H1 (cell line): ENCODE measurements at regions not wholly inside any gene's neighbourhood (a gene's known extent, or its start where the extent isn't known, plus 50 kb on each side); places are given as distances from the start of the nearest gene placed in this dataset.

Experiments used
- CTCF ChIA-PET: fragments of 300-600 bp; sonication (Branson Sonifier 250); formaldehyde crosslinking; loops from one replicate; lab custom pipeline; 2021; ENCODE audit not compliant: partially characterized antibody; lab: Charles Lee
- POLR2A ChIA-PET: fragments of 300-600 bp; sonication (Branson Sonifier 250); formaldehyde crosslinking; loops from one replicate; lab custom pipeline; 2021; ENCODE audit warnings: inconsistent platforms; ENCODE audit not compliant: partially characterized antibody; lab: Charles Lee
- DNase-seq, 2 experiments: peaks; one replicate each; pipeline versions ENCODE4 v3.0.0 to v3.0.0-alpha.2; 2010 to 2022; ENCODE audit warnings: low spot score in 2 of 2, low read depth in 1 of 2, mixed read lengths in 1 of 2
- FAIRE-seq: peaks from 2 replicates; lab custom pipeline; 2011; peaks lifted over from hg19 to GRCh38; lab: Jason Lieb, UNC
- H2AFZ ChIP-seq: 2 replicates; pipeline ENCODE4 v1.8.1; 2012; ENCODE audit warnings: low read length, inconsistent platforms
- H2AK5ac ChIP-seq: 2 replicates; pipeline ENCODE4 v1.6.1; 2013; ENCODE audit warnings: low read depth, low read length
- H2BK120ac ChIP-seq: replicated peaks from 2 replicates; pipeline ENCODE3; 2013; ENCODE audit warnings: low read depth, low read length, inconsistent platforms
- H2BK12ac ChIP-seq: 2 replicates; pipeline ENCODE4 v1.6.1; 2013; ENCODE audit warnings: low read depth, low read length
- H2BK15ac ChIP-seq: 2 replicates; pipeline ENCODE4 v1.6.1; 2013; ENCODE audit warnings: low read length
- H2BK20ac ChIP-seq: 2 replicates; pipeline ENCODE4 v1.6.1; 2013; ENCODE audit warnings: low read length
- H2BK5ac ChIP-seq: 2 replicates; pipeline ENCODE4 v1.6.1; 2013; ENCODE audit warnings: low read depth, low read length
- H3K14ac ChIP-seq: 2 replicates; pipeline ENCODE4 v1.6.1; 2013; ENCODE audit warnings: inconsistent platforms; ENCODE audit not compliant: insufficient read length
- H3K18ac ChIP-seq: 2 replicates; pipeline ENCODE4 v1.6.1; 2013; ENCODE audit warnings: low read length; ENCODE audit errors: extremely low read depth
- H3K23ac ChIP-seq: 2 replicates; pipeline ENCODE4 v1.6.1; 2013; ENCODE audit warnings: inconsistent platforms; ENCODE audit not compliant: insufficient read length
- H3K23me2 ChIP-seq: 2 replicates; pipeline ENCODE4 v1.6.1; 2013; ENCODE audit warnings: low read depth, low read length
- H3K27ac ChIP-seq: 2 replicates; pipeline ENCODE4 v1.6.1; 2011; ENCODE audit warnings: low read depth, low read length, inconsistent platforms
- H3K27me3 ChIP-seq, 4 experiments: replicated peaks in 1 of 4; 1 replicate in 1 of 4; 2 replicates in 3 of 4; pipeline versions ENCODE4 v1.6.1 to v1.8.1; 2011 to 2013; ENCODE audit warnings: low read length in 3 of 4, mild to moderate bottlenecking in 3 of 4, inconsistent platforms in 2 of 4, mixed read lengths in 2 of 4, moderate library complexity in 1 of 4; ENCODE audit not compliant: control insufficient read depth in 3 of 4, insufficient read depth in 3 of 4; ENCODE audit errors: extremely low read depth in 1 of 4
- H3K36me3 ChIP-seq, 4 experiments: 2 replicates each; pipeline versions ENCODE4 v1.6.1 to v1.8.1; 2011 to 2013; ENCODE audit warnings: mild to moderate bottlenecking in 4 of 4, low read length in 3 of 4, moderate library complexity in 2 of 4, control low read depth in 1 of 4, inconsistent platforms in 1 of 4; ENCODE audit not compliant: insufficient read depth in 4 of 4, control insufficient read depth in 2 of 4
- H3K4ac ChIP-seq: replicated peaks from 2 replicates; pipeline ENCODE3; 2013; ENCODE audit warnings: low read length, low read depth, mixed read lengths, inconsistent platforms; ENCODE audit not compliant: insufficient read length
- H3K4me1 ChIP-seq, 4 experiments: replicated peaks in 1 of 4; 1 replicate in 1 of 4; 2 replicates in 3 of 4; pipeline versions ENCODE4 v1.6.1 to v1.8.1; 2011 to 2013; ENCODE audit warnings: low read length in 3 of 4, inconsistent platforms in 2 of 4, mixed read lengths in 1 of 4; ENCODE audit not compliant: insufficient read depth in 4 of 4, control insufficient read depth in 3 of 4
- H3K4me2 ChIP-seq, 2 experiments: 2 replicates each; pipeline versions ENCODE4 v1.6.1 to v1.8.1; 2011 to 2013; ENCODE audit warnings: low read depth in 2 of 2, low read length in 2 of 2, control low read depth in 1 of 2, inconsistent platforms in 1 of 2, mild to moderate bottlenecking in 1 of 2; ENCODE audit not compliant: insufficient read depth in 1 of 2
- H3K4me3 ChIP-seq, 4 experiments: fragments of 200-600, 300-600 bp in 1 of 4; sonication (generic), shearing (Covaris generic), sonication (Bioruptor Twin) in 1 of 4; 2 replicates each; pipeline versions ENCODE4 v1.5.1 to v1.8.1; 2011 to 2016; ENCODE audit warnings: low read length in 4 of 4, low read depth in 3 of 4, control low read depth in 2 of 4, inconsistent platforms in 2 of 4, mild to moderate bottlenecking in 2 of 4, mixed read lengths in 1 of 4, moderate library complexity in 1 of 4; ENCODE audit not compliant: insufficient read depth in 2 of 4; ENCODE audit errors: extremely low read depth in 1 of 4
- H3K56ac ChIP-seq: replicated peaks from 2 replicates; pipeline ENCODE3; 2013; ENCODE audit warnings: low read depth, mild to moderate bottlenecking, mixed read lengths, low read length, inconsistent platforms; ENCODE audit not compliant: insufficient read length
- H3K79me1 ChIP-seq: 2 replicates; pipeline ENCODE4 v1.6.1; 2013; ENCODE audit warnings: low read depth, low read length, control low read depth
- H3K79me2 ChIP-seq, 2 experiments: 2 replicates each; pipeline versions ENCODE4 v1.6.1 to v1.8.1; 2012 to 2013; ENCODE audit warnings: low read length in 2 of 2, mild to moderate bottlenecking in 2 of 2, inconsistent platforms in 1 of 2; ENCODE audit not compliant: insufficient read depth in 2 of 2, control insufficient read depth in 1 of 2
- H3K9ac ChIP-seq, 4 experiments: replicated peaks in 1 of 4; 1 replicate in 1 of 4; 2 replicates in 3 of 4; pipeline versions ENCODE4 v1.6.1 to v1.8.1; 2011 to 2013; ENCODE audit warnings: low read depth in 3 of 4, low read length in 3 of 4, control low read depth in 2 of 4, mild to moderate bottlenecking in 2 of 4, moderate library complexity in 2 of 4, inconsistent platforms in 1 of 4; ENCODE audit errors: extremely low read depth in 1 of 4
- H3K9me3 ChIP-seq, 2 experiments: 2 replicates each; pipeline versions ENCODE4 v1.6.1 to v1.8.1; 2012 to 2013; ENCODE audit warnings: mild to moderate bottlenecking in 2 of 2, moderate library complexity in 2 of 2, control low read depth in 1 of 2, inconsistent platforms in 1 of 2, low read depth in 1 of 2, low read length in 1 of 2, mixed read lengths in 1 of 2; ENCODE audit not compliant: insufficient read depth in 2 of 2
- H4K20me1 ChIP-seq, 2 experiments: replicated peaks in 1 of 2; 2 replicates each; pipeline versions ENCODE3 to v1.8.1; 2011 to 2013; ENCODE audit warnings: inconsistent platforms in 2 of 2, low read length in 2 of 2, mild to moderate bottlenecking in 1 of 2; ENCODE audit not compliant: insufficient read depth in 2 of 2, control insufficient read depth in 1 of 2
- H4K5ac ChIP-seq: 2 replicates; pipeline ENCODE4 v1.6.1; 2013; ENCODE audit warnings: low read length, low read depth, mixed read lengths, inconsistent platforms; ENCODE audit not compliant: insufficient read length
- H4K8ac ChIP-seq: 2 replicates; pipeline ENCODE4 v1.8.0; 2013; ENCODE audit warnings: mild to moderate bottlenecking, moderate library complexity, low read length, inconsistent platforms; ENCODE audit not compliant: insufficient read depth; ENCODE audit errors: extremely low read depth
- H4K91ac ChIP-seq: replicated peaks from 2 replicates; pipeline ENCODE3; 2013; ENCODE audit warnings: low read length, mixed read lengths, inconsistent platforms; ENCODE audit not compliant: insufficient read length
- ASH2L ChIP-seq: fragments of 200-600, 300-600 bp; sonication (generic); IDR thresholded peaks from one replicate; pipeline ENCODE4 v1.7.1; 2017; ENCODE audit warnings: low read length
- JUND ChIP-seq: IDR thresholded peaks from 2 replicates; pipeline ENCODE4 v1.6.1; 2011; ENCODE audit warnings: mild to moderate bottlenecking, improper control_type of control experiment, low read length
- KDM1A ChIP-seq: fragments of 200-600, 300-600 bp; sonication (generic); IDR thresholded peaks from 2 replicates; pipeline ENCODE4 v1.7.1; 2016; ENCODE audit warnings: mild to moderate bottlenecking, low read length, borderline replicate concordance
- KDM5A ChIP-seq: fragments of 200-600 bp; IDR thresholded peaks from 2 replicates; pipeline ENCODE4 v1.7.1; 2012; ENCODE audit warnings: mild to moderate bottlenecking, low read length, inconsistent platforms, mixed read lengths
- NRF1 ChIP-seq: IDR thresholded peaks from 2 replicates; pipeline ENCODE4 v1.6.1; 2011; ENCODE audit warnings: mild to moderate bottlenecking, low read depth, low read length, improper control_type of control experiment
- SIN3A ChIP-seq, 2 experiments: IDR thresholded peaks in 1 of 2; conservative IDR thresholded peaks in 1 of 2; 2 replicates each; pipeline ENCODE4 v1.6.1; 2011 to 2012; ENCODE audit warnings: low read length in 2 of 2, improper control_type of control experiment in 1 of 2, low read depth in 1 of 2, mild to moderate bottlenecking in 1 of 2
- SP2 ChIP-seq: IDR thresholded peaks from 2 replicates; pipeline ENCODE4 v1.6.1; 2012; ENCODE audit warnings: mild to moderate bottlenecking, low read length, inconsistent platforms
- SUZ12 ChIP-seq: fragments of 200-600 bp; sonication (generic); IDR thresholded peaks from 2 replicates; pipeline ENCODE4 v1.6.1; 2012; ENCODE audit warnings: mild to moderate bottlenecking, inconsistent platforms, low read length, moderate library complexity, mixed read lengths
- TCF12 ChIP-seq: IDR thresholded peaks from 2 replicates; pipeline ENCODE4 v1.6.1; 2011; ENCODE audit warnings: low read depth, mild to moderate bottlenecking, low read length
- TEAD4 ChIP-seq: IDR thresholded peaks from 2 replicates; pipeline ENCODE4 v1.6.1; 2012; ENCODE audit warnings: low read depth, low read length, inconsistent platforms, mixed read lengths
- YY1 ChIP-seq: IDR thresholded peaks from 2 replicates; pipeline ENCODE4 v1.6.1; 2011; ENCODE audit warnings: low read depth, mild to moderate bottlenecking, low read length
- ZNF274 ChIP-seq: IDR thresholded peaks from 2 replicates; pipeline ENCODE4 v1.7.0; 2012; ENCODE audit warnings: low read length, borderline replicate concordance; ENCODE audit errors: extremely low read depth
- WGBS, 2 experiments: shearing (Covaris generic) in 1 of 2; methylation state at CpG; one replicate each; pipeline versions ENCODE4 v1.1.6 to v1.1.7; 2013 to 2015; ENCODE audit warnings: low lambda C conversion rate in 2 of 2, mixed read lengths in 2 of 2, inconsistent platforms in 1 of 2, low coverage in 1 of 2, missing lambda C conversion rate in 1 of 2; ENCODE audit not compliant: insufficient replicate concordance in 2 of 2, insufficient coverage in 1 of 2, insufficient read length in 1 of 2; ENCODE audit errors: extremely low coverage in 1 of 2, missing lambda C conversion rate in 1 of 2; 5-methylcytosine and 5-hydroxymethylcytosine counted together
- TF ChIP-seq, protein P1 (sequence below): IDR thresholded peaks from 2 replicates; pipeline ENCODE4 v1.6.1; 2012; ENCODE audit warnings: inconsistent platforms

DNA sequence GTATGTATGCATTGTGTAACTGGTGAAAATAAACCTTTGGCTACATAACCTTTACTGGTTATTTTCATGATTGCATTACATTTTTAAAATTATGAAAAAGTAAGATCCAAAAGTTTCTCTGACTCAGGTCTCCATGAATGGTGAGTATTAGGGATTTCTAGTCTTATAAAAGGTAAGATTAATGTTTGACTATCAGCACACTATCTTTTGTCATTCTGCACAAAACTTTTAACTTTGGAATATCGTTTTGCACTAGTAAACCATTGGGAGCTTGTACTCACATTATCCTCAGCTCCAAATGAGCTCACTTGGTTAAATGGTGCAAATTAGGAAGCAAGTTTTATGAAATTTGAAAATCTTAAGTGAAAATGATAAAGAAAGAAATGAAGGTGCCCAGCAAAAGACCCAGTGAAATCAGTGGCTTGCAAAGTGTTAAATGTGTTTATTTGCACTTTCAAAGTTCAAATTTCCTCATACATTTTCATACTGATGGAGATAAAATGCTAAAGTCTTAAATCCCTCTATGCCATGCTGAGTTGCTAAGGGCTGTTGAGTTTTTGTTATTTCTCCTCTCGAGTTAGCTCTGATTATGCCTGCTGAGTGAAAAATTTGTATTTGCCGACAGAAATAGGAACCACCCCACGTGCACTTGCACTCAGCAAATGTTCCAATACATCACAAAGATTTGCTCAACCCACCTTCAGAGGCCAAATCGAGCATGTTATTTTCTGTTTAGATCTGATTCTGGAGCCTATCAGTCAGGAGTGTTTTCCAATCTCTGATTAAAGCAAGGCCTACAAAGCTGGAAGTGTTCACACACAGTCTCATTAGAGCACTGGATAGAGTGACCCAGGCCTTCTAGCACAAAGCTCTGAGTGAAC is 885.7 kb downstream of the NR2F1-AS1 start:
- no peak overlapping the region for H4K8ac ChIP-seq
- ChIA-PET CTCF (interaction anchor here (2.0 kb wide), 1 partner anchor 7 kb away, joined by 7 read pairs; no protein-coding TSS in a partner anchor), POLR2A (no interaction called here)
- no peak overlapping the region for H4K91ac ChIP-seq
- no peak overlapping the region for H4K5ac ChIP-seq
- no peak for DNase-seq
- H3K79me1 ChIP-seq = no peaks in the 10 kb centered on the region
- H3K27ac ChIP-seq = no peak overlapping the region
- no peaks in the 10 kb centered on the region for H3K79me2 ChIP-seq
- 82% methylated on average over 5 of the region's 5 CpGs; no CpG with 5 or more reads in 1 of the 2 experiments for WGBS, 2 experiments
- H4K20me1 ChIP-seq = no peaks in the 10 kb centered on the region
- no peaks in the 10 kb centered on the region for H3K4me1 ChIP-seq
- no peaks in the 10 kb centered on the region for H3K36me3 ChIP-seq
- no peaks in the 10 kb centered on the region for H3K23me2 ChIP-seq
- no peak overlapping the region for H2BK15ac ChIP-seq
- H2BK5ac ChIP-seq = no peak overlapping the region
- H3K18ac ChIP-seq = no peak overlapping the region
- H3K4me3 ChIP-seq = no peak overlapping the region
- no peak overlapping the region for H2BK120ac ChIP-seq
- no peaks in the 10 kb centered on the region for H3K27me3 ChIP-seq
- no peaks in the 10 kb centered on the region for H3K9me3 ChIP-seq
- no peak overlapping the region for H3K4me2 ChIP-seq
- no peak overlapping the region for H2BK20ac ChIP-seq
- H2AK5ac ChIP-seq = no peak overlapping the region
- H3K23ac ChIP-seq = no peak overlapping the region
- H3K56ac ChIP-seq = no peak overlapping the region
- no peak overlapping the region for H3K9ac ChIP-seq
- no peak for FAIRE-seq
- no peak overlapping the region for H2BK12ac ChIP-seq
- peak overlapping the region; percentile 75; the same call in 1 of the 2 replicates for H2AFZ ChIP-seq
- H3K14ac ChIP-seq = no peak overlapping the region
- no peak overlapping the region for H3K4ac ChIP-seq
- TF ChIP-seq, protein P1, sequence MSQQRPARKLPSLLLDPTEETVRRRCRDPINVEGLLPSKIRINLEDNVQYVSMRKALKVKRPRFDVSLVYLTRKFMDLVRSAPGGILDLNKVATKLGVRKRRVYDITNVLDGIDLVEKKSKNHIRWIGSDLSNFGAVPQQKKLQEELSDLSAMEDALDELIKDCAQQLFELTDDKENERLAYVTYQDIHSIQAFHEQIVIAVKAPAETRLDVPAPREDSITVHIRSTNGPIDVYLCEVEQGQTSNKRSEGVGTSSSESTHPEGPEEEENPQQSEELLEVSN = no peak
- TF ChIP-seq TCF12 = no peak
- no peak for TF ChIP-seq ASH2L
- TF ChIP-seq ZNF274 = no peak
- TF ChIP-seq KDM1A = no peak
- TF ChIP-seq SIN3A (conservative IDR thresholded peaks at IDR 0.05 in 1 of 2, IDR thresholded peaks at IDR 0.05 in 1 of 2; ENCODE audit: low read depth in 1 of 2, low read length in 2 of 2) = no peak
- TF ChIP-seq SP2 = no peak
- TF ChIP-seq TEAD4 = no peak
- TF ChIP-seq SUZ12 = no peak
- no peak for TF ChIP-seq NRF1
- no peak for TF ChIP-seq JUND
- TF ChIP-seq KDM5A = no peak
- no peak for TF ChIP-seq YY1
